Medulla oblongata (tissue), 1 donor: ENCODE measurements at regions not wholly inside any gene's neighbourhood (a gene's known extent, or its start where the extent isn't known, plus 50 kb on each side); places are given as distances from the start of the nearest gene placed in this dataset.
"Not testable (repeated sequence)": the region's sequence is repeated elsewhere in the genome, so short reads cannot be mapped to it uniquely, and the experiment has no call there.

Experiments used
- DNase-seq: peaks from one replicate; pipeline ENCODE4 v3.0.0-alpha.2; 2015; ENCODE audit errors: extremely low spot score

DNA sequence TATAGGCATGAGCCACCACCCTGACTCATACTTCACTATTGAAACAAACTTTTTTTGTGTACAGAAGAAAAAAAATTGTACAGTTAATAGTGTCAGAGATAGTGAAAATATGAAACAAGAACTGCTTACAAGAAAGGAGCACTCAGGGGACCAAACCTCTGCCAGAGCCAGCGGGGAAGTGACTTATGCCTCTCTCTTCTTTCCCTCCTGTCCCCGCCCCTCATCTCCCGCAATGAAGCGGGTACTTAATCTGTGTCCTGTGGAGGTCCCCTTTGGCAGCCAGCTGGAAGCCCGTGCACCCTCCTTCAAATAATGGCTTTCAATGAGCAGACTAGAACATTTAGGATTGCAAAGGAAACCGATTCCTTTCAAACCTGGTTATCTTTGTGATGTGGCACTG lies 51.5 kb downstream of the PPIAL4A start:
- DNase-seq: not testable (repeated sequence)

DNA sequence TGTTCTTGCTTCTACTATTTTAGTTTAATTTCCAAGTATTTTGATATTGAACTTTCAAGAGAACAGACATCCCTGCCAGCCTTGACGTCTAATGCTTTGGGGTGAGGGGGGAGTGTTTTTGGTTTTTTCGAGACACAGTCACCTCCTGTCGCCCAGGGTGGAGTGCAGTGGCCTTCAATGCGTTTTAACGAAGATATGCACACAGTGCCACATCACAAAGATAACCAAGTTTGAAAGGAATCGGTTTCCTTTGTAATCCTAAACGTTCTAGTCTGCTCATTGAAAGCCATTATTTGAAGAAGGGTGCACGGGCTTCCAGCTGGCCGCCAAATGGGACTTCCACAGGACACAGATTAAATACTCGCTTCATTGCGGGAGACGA lies 52.3 kb downstream of the PPIAL4A start:
- not testable (repeated sequence) for DNase-seq

GRCh38 chr1:120942218-120942944 lies 52.8 kb downstream of the PPIAL4A start:
- DNase-seq: peak; percentile 69

GRCh38 chr1:120942945-120943319 lies 53.4 kb downstream of the PPIAL4A start:
- not testable (repeated sequence) for DNase-seq

GRCh38 chr1:120944691-120945090 lies 55.1 kb downstream of the PPIAL4A start:
- not testable (repeated sequence) for DNase-seq

DNA sequence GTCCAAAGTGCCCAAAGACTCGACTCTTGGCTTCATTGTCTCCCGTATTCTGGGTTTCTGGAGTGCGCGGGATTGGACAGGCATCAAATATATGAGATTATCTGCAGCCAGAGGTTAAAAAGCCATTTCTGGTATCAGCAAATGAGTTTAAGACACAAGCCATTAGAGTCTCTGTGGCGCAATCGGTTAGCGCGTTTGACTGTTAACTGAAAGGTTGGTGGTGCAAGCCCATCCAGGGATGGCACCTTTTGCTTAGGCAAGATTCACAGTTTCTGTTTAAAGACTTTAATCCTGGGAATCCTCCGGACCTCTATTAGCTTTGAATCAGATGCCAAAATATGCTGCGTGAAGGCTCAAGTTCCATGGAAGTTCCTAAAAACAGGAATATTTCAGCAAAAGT lies 55.6 kb downstream of the PPIAL4A start:
- DNase-seq: not testable (repeated sequence)

DNA sequence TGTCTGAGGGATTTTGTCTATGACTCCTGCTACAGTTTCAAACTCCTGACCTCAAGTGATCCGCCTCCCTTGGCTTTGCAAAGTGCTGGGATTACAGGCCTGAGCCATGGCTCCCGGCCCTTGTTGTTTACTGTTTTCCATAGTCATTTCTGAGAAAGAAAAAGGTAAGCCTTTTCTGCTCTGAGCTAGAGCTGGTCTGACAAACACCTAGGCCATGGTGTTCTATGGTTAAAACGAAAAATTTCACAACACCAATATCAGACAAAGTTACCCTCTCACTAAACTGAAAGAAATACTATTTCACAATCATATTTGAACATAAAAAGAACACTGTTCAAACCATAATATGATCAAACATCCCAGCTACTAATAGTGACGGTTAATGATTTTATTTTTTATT lies 57.5 kb downstream of the PPIAL4A start:
- DNase-seq: not testable (repeated sequence)

DNA sequence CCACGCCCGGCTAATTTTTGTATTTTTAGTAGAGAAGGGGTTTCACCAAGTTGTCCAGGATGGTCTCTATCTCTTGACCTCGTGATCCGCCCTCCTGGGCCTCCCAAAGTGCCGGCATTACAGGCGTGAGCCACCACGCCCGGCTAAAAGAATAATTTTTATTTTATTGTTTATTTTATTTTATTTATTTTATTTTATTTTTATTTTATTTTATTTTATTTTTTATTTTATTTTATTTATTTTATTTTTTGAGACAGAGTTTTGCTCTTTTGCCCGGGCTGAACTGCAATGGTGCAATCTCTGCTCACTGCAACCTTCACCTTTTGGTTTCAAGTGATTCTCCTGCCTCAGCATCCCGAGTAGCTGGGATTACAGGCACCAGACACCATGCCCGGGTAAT lies 60.2 kb downstream of the PPIAL4A start:
- DNase-seq: not testable (repeated sequence)

DNA sequence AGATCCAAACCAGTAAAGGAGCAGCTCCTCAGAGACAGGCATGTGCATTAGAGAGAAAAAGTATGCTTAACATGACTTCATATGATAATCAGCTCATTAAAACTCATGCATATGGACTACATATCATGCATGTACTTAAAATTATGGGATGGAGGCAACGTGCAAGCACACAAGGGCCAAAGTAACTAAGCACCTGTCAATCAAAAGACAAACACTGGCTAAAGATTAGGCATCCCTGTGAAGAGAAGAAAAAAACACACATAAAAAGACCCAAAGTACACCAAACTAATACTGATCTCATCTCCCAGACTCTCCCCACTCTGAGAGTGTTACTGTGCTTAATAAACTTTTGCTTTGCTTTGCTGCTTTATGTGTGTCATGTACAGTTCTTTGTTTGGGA lies 61.1 kb downstream of the PPIAL4A start:
- DNase-seq: not testable (repeated sequence)

DNA sequence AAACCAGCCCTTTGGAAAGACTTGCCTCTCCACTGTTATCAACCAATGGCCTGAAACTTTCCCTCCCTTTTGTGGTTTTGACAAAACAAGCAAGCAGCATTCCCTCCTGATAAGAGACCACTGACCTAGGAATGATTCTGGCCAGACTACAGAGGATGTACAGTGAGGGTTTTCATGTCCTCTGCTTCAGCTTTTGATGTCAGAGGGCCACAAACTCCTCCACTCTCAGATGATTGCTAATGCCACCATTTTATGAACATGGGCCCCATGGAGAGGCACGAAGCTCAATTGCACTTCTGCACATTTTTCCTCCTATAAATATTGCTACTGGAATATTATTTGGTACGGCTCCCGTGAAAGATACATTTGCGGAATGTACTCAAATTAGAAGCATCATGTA lies 61.5 kb downstream of the PPIAL4A start:
- DNase-seq: not testable (repeated sequence)

GRCh38 chr1:120952207-120952870 lies 62.8 kb downstream of the PPIAL4A start:
- not testable (repeated sequence) for DNase-seq

DNA sequence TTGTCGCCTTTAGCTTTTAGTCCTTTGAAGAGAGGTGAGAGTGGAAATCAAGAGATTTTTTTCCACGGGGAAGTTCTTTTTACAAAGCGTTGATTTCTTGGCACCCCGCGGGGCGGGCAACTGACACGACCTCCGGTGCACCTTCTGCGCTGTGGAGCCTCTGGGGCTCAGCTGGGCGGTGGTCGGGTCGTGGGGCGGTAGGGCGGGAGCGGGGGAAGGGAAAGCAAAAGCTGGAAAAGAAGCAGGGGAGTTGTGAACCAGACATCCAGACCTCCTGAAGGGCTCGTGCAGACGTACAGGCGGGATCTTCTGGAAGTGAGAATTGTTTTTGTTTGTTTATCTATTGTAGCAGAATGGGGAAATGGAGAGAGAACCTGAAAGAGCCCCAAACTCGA lies 63.3 kb downstream of the PPIAL4A start:
- DNase-seq: not testable (repeated sequence)

- DNase-seq: no peak
Measured at GRCh38 chr1:120954736-120955135, 65.2 kb downstream of the PPIAL4A start.

DNA sequence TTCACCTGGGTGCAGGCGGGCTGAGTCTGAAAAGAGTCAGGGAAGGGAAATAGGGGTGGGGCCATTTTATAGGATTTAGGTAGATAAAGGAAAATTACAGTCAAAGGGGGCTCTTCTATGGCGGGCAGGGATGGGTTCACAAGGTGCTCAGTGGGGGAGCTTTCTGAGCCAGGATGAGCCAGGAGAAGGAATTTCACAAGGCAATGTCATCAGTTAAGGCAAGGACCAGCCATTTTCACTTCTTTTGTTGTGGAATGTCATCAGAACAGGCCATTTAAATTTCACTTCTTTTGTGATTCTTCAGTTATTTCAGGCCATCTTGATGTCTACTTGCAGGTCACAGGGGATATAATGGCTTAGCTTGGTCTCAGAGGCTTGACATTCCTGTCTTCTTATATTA lies 66.4 kb downstream of the PPIAL4A start:
- not testable (repeated sequence) for DNase-seq

DNA sequence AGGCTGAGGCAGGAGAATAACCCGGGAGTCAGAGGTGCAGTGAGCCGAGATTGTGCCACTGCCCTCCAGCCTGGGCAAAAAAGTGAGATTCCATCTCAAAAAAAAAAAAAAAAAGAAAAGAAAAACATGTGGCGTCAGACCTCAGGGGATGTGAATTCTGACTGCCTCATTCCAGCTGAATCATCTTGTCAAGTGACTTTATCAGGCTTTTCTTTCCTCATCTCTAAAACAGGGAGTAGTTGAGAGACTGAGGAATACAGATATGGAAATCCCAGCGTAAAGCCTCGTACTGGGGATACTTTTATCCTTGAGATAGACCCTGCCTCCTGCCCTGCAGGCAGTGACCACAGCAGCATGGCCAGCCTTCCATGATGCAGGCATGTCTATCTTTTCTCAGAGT lies 76.4 kb downstream of the PPIAL4A start:
- DNase-seq: not testable (repeated sequence)

DNA sequence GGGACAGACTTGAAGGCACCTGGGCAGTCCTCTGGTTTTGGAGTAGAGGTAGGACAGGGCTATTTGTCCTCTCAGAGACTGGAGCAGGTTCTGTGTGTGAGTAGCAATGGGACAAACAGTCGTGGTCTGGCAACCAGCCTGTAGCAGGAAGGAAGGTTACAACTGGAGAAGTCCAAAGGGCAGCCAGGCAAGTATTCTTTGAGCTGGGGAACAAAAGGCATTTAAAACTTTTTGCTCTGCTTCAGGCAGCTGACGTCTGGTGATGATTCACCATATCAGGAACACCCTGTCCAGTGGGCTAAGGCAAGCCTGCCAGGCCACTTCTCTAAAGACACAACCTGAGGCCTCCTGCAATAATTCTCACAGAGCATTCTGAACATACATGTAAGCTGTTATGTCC lies 83.3 kb downstream of the PPIAL4A start:
- not testable (repeated sequence) for DNase-seq

GRCh38 chr1:120973836-120974235 lies 84.3 kb downstream of the PPIAL4A start:
- DNase-seq: not testable (repeated sequence)

- not testable (repeated sequence) for DNase-seq
Measured at GRCh38 chr1:120977279-120977678, 87.7 kb downstream of the PPIAL4A start.

DNA sequence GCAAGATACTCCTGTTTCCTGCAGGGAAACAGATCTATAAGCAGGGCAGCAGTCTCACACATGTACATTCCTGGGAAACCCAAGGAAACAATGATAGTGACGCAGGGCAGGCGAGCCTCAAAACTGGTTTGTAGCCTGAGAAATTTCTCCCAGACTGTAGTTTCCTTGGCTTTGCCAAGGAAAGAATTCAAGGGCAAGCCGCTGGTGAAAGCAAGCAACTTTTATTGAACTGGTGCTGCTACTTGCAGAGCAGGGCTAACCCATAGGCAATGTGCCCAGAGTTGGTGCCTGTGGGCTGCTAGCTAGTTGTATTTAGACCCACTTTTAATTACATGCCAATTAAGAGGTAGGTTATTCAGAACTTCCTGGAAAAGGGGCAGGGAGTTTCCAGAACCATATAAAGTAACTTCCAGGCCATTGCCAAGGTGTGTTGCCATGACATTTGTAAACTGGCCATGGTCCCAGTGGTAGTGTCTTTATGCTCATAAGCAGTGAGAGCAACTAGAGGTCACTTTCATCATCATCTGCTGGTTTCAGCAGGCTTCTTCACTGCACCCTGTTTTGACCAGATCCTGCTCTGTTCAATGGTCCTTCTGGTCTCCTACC lies 92.0 kb downstream of the PPIAL4A start:
- peak; percentile 3 for DNase-seq

DNA sequence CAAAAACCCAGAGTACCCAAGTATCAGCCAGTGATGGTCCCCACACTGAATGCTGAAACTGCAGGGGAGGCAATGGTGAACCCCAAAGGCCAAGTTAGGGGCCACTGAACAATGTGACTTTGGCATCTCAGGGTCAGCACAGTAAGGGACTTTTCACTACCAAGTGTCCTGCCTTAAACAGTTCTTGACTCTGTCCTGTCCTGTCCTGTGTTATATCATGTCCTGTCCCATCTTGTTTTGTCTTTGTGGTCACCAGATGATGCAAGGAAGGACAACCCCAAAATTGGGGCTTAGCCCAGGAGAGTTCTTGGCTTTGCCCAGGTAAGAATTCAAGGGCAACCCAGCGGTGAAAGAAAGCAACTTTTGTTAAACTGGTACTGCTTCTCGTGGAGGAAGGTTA lies 105.0 kb downstream of the PPIAL4A start:
- not testable (repeated sequence) for DNase-seq

- DNase-seq: not testable (repeated sequence)
Measured at GRCh38 chr1:120995025-120995424, 105.5 kb downstream of the PPIAL4A start.

DNA sequence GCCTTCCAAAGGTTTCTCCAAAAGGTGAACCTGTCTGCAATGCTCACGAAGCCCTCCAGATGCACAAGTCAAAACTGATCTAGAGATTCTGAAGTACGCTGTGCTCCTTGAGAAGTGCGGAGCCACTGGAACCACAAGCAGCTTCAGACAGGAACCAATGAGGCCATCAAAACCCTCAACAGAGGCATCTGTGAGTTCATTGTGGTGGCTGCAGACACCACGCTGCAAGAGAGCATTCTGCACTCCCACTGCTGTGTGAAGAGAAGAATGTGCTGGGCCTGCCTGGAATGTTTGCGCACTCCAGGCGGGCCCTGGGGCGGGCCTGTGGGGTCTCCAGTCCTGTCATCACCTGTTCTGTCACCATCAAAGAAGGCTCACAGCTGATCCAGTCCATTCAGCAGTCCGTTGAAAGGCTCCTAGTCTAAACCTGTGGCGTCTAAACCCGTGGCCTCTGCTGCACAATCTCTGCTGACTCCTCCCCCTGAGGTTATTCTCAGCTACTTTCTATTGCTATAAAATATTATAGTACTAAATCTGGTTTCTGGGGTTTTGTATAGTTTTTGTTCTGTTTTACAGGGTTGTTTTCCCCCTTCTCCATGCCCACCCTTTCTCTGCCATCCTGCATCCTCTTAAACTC lies 111.6 kb downstream of the PPIAL4A start:
- DNase-seq: not testable (repeated sequence)
